Upper lobe of left lung (tissue), 4 donors: ENCODE measurements at regions not wholly inside any gene's neighbourhood (a gene's known extent, or its start where the extent isn't known, plus 50 kb on each side); places are given as distances from the start of the nearest gene placed in this dataset.

Source experiments
- CTCF ChIP-seq, 6 experiments: fragments of 450-650 bp in 4 of 6; fragments of 200-600 bp in 2 of 6; sonication (generic) in 2 of 6; IDR thresholded peaks; one replicate each; pipeline ENCODE4 v1.5.1; 2016 to 2019; ENCODE audit warnings: antibody characterized with exemption in 6 of 6
- EP300 ChIP-seq, 4 donors: sonication (generic); formaldehyde crosslinking; IDR thresholded peaks; one replicate each; pipeline ENCODE4 v1.5.1; 2017; ENCODE audit warnings: antibody characterized with exemption in 4 of 4, control low read depth in 2 of 4
- POLR2A ChIP-seq, 4 donors: fragments of 450-650 bp; IDR thresholded peaks; one replicate each; pipeline ENCODE4 v1.5.1; 2016 to 2017; ENCODE audit warnings: antibody characterized with exemption in 4 of 4, mild to moderate bottlenecking in 2 of 4
- POLR2AphosphoS5 ChIP-seq, 2 donors: sonication (generic); formaldehyde crosslinking; IDR thresholded peaks; one replicate each; pipeline ENCODE4 v1.5.1; 2017; ENCODE audit warnings: antibody characterized with exemption in 2 of 2

GRCh38 chr17:71315568-71315967 lies 805.3 kb upstream of the SOX9 start:
- TF ChIP-seq CTCF (IDR thresholded peaks at IDR 0.05): no peak
- no peak for TF ChIP-seq POLR2A (IDR thresholded peaks at IDR 0.05)
- TF ChIP-seq POLR2AphosphoS5 (IDR thresholded peaks at IDR 0.05): no peak
- TF ChIP-seq EP300 (IDR thresholded peaks at IDR 0.05): no peak
